Astrocyte (in vitro differentiated cells and primary cell): ENCODE measurements at regions not wholly inside any gene's neighbourhood (a gene's known extent, or its start where the extent isn't known, plus 50 kb on each side); places are given as distances from the start of the nearest gene placed in this dataset.
"Not testable (repeated sequence)": the region's sequence is repeated elsewhere in the genome, so short reads cannot be mapped to it uniquely, and the experiment has no call there.

ENCODE experiments used
- DNase-seq: peaks from one replicate; pipeline ENCODE4 v3.0.0-alpha.2; 2010; ENCODE audit warnings: low read depth
- FAIRE-seq: peaks from 2 replicates; lab custom pipeline; 2011; peaks lifted over from hg19 to GRCh38; lab: Jason Lieb, UNC
- H2AFZ ChIP-seq: 2 replicates; pipeline ENCODE4 v1.6.0; 2012; ENCODE audit warnings: low read depth, low read length, inconsistent platforms
- H3K27ac ChIP-seq: 2 replicates; pipeline ENCODE4 v1.5.1; 2011; ENCODE audit warnings: low read depth, low read length, inconsistent platforms
- H3K27me3 ChIP-seq: 2 replicates; pipeline ENCODE4 v1.6.0; 2011; ENCODE audit warnings: low read length, inconsistent platforms; ENCODE audit not compliant: insufficient read depth
- H3K36me3 ChIP-seq: 2 replicates; pipeline ENCODE4 v1.5.1; 2011; ENCODE audit warnings: low read length, inconsistent platforms; ENCODE audit not compliant: insufficient read depth
- H3K4me1 ChIP-seq: 2 replicates; pipeline ENCODE4 v1.5.1; 2011; ENCODE audit warnings: low read length, inconsistent platforms; ENCODE audit not compliant: insufficient read depth
- H3K4me2 ChIP-seq: 2 replicates; pipeline ENCODE4 v1.6.0; 2012; ENCODE audit warnings: low read length, inconsistent platforms
- H3K4me3 ChIP-seq: 2 replicates; pipeline ENCODE4 v1.5.1; 2011; ENCODE audit warnings: low read depth, mild to moderate bottlenecking, low read length, inconsistent platforms; ENCODE audit not compliant: insufficient read depth
- H3K79me2 ChIP-seq: 2 replicates; pipeline ENCODE4 v1.6.0; 2012; ENCODE audit warnings: mild to moderate bottlenecking, low read length, inconsistent platforms; ENCODE audit not compliant: insufficient read depth
- H3K9ac ChIP-seq: 2 replicates; pipeline ENCODE4 v1.6.0; 2012; ENCODE audit warnings: mild to moderate bottlenecking, low read length, inconsistent platforms
- H3K9me3 ChIP-seq: 2 replicates; pipeline ENCODE4 v1.5.1; 2012; ENCODE audit warnings: low read depth, mild to moderate bottlenecking, low read length, inconsistent platforms; ENCODE audit not compliant: insufficient read depth
- H4K20me1 ChIP-seq: 2 replicates; pipeline ENCODE4 v1.6.0; 2012; ENCODE audit warnings: low read length, inconsistent platforms; ENCODE audit not compliant: insufficient read depth
- H3K27ac Mint-ChIP-seq: one replicate; pipeline ENCODE4 v1.8.0; 2021; ENCODE audit warnings: mild to moderate bottlenecking, mixed read lengths; ENCODE audit not compliant: unreplicated experiment
- H3K27me3 Mint-ChIP-seq: one replicate; pipeline ENCODE4 v1.8.0; 2021; ENCODE audit warnings: low read depth, mixed read lengths; ENCODE audit not compliant: unreplicated experiment
- H3K36me3 Mint-ChIP-seq: one replicate; pipeline ENCODE4 v1.8.0; 2021; ENCODE audit warnings: low read depth, mixed read lengths; ENCODE audit not compliant: unreplicated experiment
- H3K4me1 Mint-ChIP-seq: one replicate; pipeline ENCODE4 v1.8.0; 2021; ENCODE audit warnings: low read depth, mixed read lengths; ENCODE audit not compliant: unreplicated experiment
- H3K4me3 Mint-ChIP-seq: one replicate; pipeline ENCODE4 v1.8.0; 2021; ENCODE audit warnings: mild to moderate bottlenecking, moderate library complexity, mixed read lengths; ENCODE audit not compliant: unreplicated experiment
- H3K9me3 Mint-ChIP-seq: one replicate; pipeline ENCODE4 v1.8.0; 2021; ENCODE audit warnings: mild to moderate bottlenecking, mixed read lengths; ENCODE audit not compliant: unreplicated experiment
- EZH2 ChIP-seq: IDR thresholded peaks from 2 replicates; pipeline ENCODE4 v1.6.1; 2012; ENCODE audit warnings: mild to moderate bottlenecking, low read length, inconsistent platforms; ENCODE audit not compliant: insufficient read depth
- TF ChIP-seq, protein P1 (sequence below): IDR thresholded peaks from 2 replicates; pipeline ENCODE4 v1.5.1; 2011; ENCODE audit warnings: low read depth, mild to moderate bottlenecking, inconsistent platforms, low read length, moderate library complexity; ENCODE audit not compliant: insufficient read depth

DNA sequence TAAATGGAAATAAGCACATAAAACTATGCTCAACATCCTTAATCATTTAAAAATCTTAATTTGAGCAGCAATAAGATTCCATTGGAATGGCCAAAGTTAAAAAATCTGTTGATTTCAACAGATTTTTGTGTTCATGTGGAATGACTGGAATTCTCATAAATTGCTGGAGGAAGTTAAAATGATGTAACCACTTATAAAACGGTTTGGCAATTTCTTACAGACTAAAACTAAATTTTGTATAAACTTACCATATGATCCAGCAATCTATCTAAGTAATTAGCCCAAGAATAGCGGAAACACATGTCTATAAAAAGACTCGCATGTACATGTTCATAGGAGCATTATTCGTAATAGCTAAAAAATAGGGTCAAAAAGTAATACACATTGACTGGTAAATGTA, 1713.6 kb downstream of the SI start:
- H4K20me1 ChIP-seq = no peaks in the 10 kb centered on the region
- FAIRE-seq (no peak), DNase-seq (no peak)

DNA sequence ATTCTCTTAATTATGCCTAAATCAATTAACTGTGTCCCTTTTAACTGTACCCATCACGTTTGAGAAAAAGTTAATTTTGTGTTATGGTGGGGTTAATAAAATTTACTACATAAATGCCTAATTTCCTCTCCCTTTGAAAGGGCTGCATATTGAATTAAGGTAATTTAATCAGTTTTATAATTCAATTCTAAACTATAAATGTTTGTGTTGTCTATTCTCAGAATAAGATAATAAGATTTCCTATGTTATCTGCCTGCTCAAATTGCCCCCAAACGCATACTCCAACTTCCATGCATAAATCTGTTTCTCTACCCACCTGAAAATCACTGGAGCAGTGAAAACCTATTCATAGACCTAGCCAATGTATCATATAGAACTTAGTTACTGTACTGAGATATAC, 1716.1 kb downstream of the SI start:
- Mint-ChIP-seq H3K4me1 (no peaks in the 10 kb centered on the region), H3K9me3 (no peaks in the 10 kb centered on the region), H3K27me3 (no peaks in the 10 kb centered on the region), H3K36me3 (no peaks in the 10 kb centered on the region), H3K4me3 (no peak overlapping the region), H3K27ac (no peak overlapping the region)
- Histone ChIP-seq H3K4me2 (no peak overlapping the region), H3K4me3 (no peak overlapping the region), H3K36me3 (no peaks in the 10 kb centered on the region), H2AFZ (no peak overlapping the region), H3K79me2 (no peaks in the 10 kb centered on the region), H3K9me3 (no peaks in the 10 kb centered on the region), H4K20me1 (no peaks in the 10 kb centered on the region), H3K27ac (no peak overlapping the region), H3K9ac (no peak overlapping the region), H3K27me3 (no peaks in the 10 kb centered on the region), H3K4me1 (no peaks in the 10 kb centered on the region)
- FAIRE-seq = no peak
- TF ChIP-seq EZH2 = no peak
- TF ChIP-seq, protein P1, sequence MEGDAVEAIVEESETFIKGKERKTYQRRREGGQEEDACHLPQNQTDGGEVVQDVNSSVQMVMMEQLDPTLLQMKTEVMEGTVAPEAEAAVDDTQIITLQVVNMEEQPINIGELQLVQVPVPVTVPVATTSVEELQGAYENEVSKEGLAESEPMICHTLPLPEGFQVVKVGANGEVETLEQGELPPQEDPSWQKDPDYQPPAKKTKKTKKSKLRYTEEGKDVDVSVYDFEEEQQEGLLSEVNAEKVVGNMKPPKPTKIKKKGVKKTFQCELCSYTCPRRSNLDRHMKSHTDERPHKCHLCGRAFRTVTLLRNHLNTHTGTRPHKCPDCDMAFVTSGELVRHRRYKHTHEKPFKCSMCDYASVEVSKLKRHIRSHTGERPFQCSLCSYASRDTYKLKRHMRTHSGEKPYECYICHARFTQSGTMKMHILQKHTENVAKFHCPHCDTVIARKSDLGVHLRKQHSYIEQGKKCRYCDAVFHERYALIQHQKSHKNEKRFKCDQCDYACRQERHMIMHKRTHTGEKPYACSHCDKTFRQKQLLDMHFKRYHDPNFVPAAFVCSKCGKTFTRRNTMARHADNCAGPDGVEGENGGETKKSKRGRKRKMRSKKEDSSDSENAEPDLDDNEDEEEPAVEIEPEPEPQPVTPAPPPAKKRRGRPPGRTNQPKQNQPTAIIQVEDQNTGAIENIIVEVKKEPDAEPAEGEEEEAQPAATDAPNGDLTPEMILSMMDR = no peak
- DNase-seq = no peak

More for the DNA sequence above, 1713.6 kb downstream of the SI start:
- H3K27me3 ChIP-seq = no peaks in the 10 kb centered on the region
- H3K4me1 Mint-ChIP-seq = no peaks in the 10 kb centered on the region
- no peaks in the 10 kb centered on the region for H3K36me3 Mint-ChIP-seq
- TF ChIP-seq, protein P1 = no peak
- no peak for TF ChIP-seq EZH2
- no peaks in the 10 kb centered on the region for H3K36me3 ChIP-seq
- no peak overlapping the region for H3K4me3 Mint-ChIP-seq
- no peak overlapping the region for H3K4me3 ChIP-seq
- no peaks in the 10 kb centered on the region for H3K27me3 Mint-ChIP-seq
- no peaks in the 10 kb centered on the region for H3K79me2 ChIP-seq
- no peak overlapping the region for H3K4me2 ChIP-seq
- no peak overlapping the region for H2AFZ ChIP-seq
- no peaks in the 10 kb centered on the region for H3K9me3 Mint-ChIP-seq
- no peak overlapping the region for H3K27ac Mint-ChIP-seq
- no peaks in the 10 kb centered on the region for H3K4me1 ChIP-seq
- H3K9ac ChIP-seq = no peak overlapping the region
- H3K9me3 ChIP-seq = no peaks in the 10 kb centered on the region
- H3K27ac ChIP-seq = no peak overlapping the region

DNA sequence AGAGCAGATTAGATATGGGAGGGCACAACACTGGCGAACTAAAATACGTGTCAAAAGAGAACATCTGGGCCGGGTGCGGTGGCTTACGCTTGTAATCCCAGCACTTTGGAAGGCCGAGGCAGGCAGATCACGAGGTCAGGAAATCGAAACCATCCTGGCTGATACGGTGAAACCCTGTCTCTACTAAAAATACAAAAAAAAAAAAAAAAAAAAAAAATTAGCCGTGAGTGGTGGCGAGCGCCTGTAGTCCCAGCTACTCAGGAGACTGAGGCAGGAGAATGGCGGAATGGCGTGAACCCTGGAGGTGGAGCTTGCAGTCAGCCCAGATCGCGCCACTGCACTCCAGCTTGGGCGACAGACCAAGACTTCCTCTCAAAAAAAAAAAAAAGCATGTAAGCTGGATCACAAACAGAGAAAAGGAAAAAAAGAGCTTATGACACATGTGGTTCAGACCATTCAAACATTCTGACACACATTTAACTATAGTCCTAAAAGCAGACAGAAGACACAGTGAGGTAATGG, 1716.9 kb downstream of the SI start:
- not testable (repeated sequence) for H2AFZ ChIP-seq, DNase-seq, FAIRE-seq, H3K9ac ChIP-seq, H3K27me3 Mint-ChIP-seq, H3K27me3 ChIP-seq, H3K4me1 ChIP-seq, H3K36me3 Mint-ChIP-seq, H3K4me1 Mint-ChIP-seq, H3K9me3 Mint-ChIP-seq, H3K27ac ChIP-seq, H3K4me3 ChIP-seq, H3K27ac Mint-ChIP-seq, H4K20me1 ChIP-seq, H3K9me3 ChIP-seq, H3K36me3 ChIP-seq, H3K79me2 ChIP-seq, H3K4me2 ChIP-seq, H3K4me3 Mint-ChIP-seq
